SK-N-SH (cell line): ENCODE measurements at regions not wholly inside any gene's neighbourhood (a gene's known extent, or its start where the extent isn't known, plus 50 kb on each side); places are given as distances from the start of the nearest gene placed in this dataset.

ENCODE experiments used
- CTCF ChIA-PET: fragments of 300-600, 350-600 bp; formaldehyde crosslinking; extraction: SDS; loops from one replicate; lab custom pipeline; 2021; lab: Yijun Ruan, JAX
- POLR2A ChIA-PET: fragments of 350-600 bp; sonication (Branson Sonifier 250); formaldehyde crosslinking; extraction: SDS; loops from one replicate; lab custom pipeline; 2020; ENCODE audit warnings: antibody characterized with exemption, inconsistent platforms; lab: Yijun Ruan, JAX
- DNase-seq: peaks from one replicate; pipeline ENCODE4 v3.0.0; 2012
- H2AFZ ChIP-seq: fragments of 200-600 bp; sonication (generic); 2 replicates; pipeline ENCODE4 v1.8.1; 2016; ENCODE audit warnings: antibody characterized with exemption, mild to moderate bottlenecking, low read depth
- H3F3A ChIP-seq: fragments of 200-600 bp; sonication (generic); replicated peaks from 2 replicates; pipeline ENCODE3; 2016; ENCODE audit warnings: antibody characterized with exemption, mild to moderate bottlenecking; ENCODE audit not compliant: insufficient read depth
- H3K27ac ChIP-seq, 2 experiments: fragments of 200-500 bp in 1 of 2; fragments of 200-600 bp in 1 of 2; sonication (Bioruptor generic) in 1 of 2; sonication (generic), shearing (Covaris generic) in 1 of 2; 2 replicates each; pipeline versions ENCODE4 v1.5.1 to v1.6.1; 2014 to 2016; ENCODE audit warnings: low read depth in 2 of 2, inconsistent platforms in 1 of 2, low read length in 1 of 2, mild to moderate bottlenecking in 1 of 2, mixed read lengths in 1 of 2
- H3K27me3 ChIP-seq: fragments of 200-600 bp; sonication (generic), shearing (Covaris generic); 2 replicates; pipeline ENCODE4 v1.6.1; 2016; ENCODE audit warnings: mixed run types; ENCODE audit not compliant: insufficient read depth
- H3K36me3 ChIP-seq, 2 experiments: fragments of 200-500 bp in 1 of 2; fragments of 200-600 bp in 1 of 2; sonication (Bioruptor generic) in 1 of 2; sonication (generic) in 1 of 2; replicated peaks in 1 of 2; 2 replicates each; pipeline versions ENCODE3 to v1.5.1; 2014 to 2016; ENCODE audit warnings: low read length in 1 of 2, mild to moderate bottlenecking in 1 of 2; ENCODE audit not compliant: insufficient read depth in 2 of 2, control insufficient read depth in 1 of 2
- H3K4me1 ChIP-seq, 2 experiments: fragments of 200-500 bp in 1 of 2; fragments of 200-600 bp in 1 of 2; sonication (Bioruptor generic) in 1 of 2; sonication (generic), shearing (Covaris generic) in 1 of 2; 2 replicates each; pipeline versions ENCODE4 v1.5.1 to v1.6.1; 2014 to 2016; ENCODE audit warnings: low read depth in 1 of 2, low read length in 1 of 2, mixed run types in 1 of 2; ENCODE audit not compliant: insufficient read depth in 2 of 2, control insufficient read depth in 1 of 2
- H3K4me2 ChIP-seq: fragments of 200-600 bp; sonication (generic), shearing (Covaris generic); 2 replicates; pipeline ENCODE4 v1.6.1; 2017; ENCODE audit warnings: mixed run types
- H3K4me3 ChIP-seq, 2 experiments: fragments of 200-500 bp in 1 of 2; fragments of 200-600 bp in 1 of 2; sonication (Bioruptor generic) in 1 of 2; sonication (generic), shearing (Covaris generic) in 1 of 2; 2 replicates each; pipeline versions ENCODE4 v1.5.1 to v1.8.1; 2014 to 2016; ENCODE audit warnings: low read depth in 2 of 2, inconsistent platforms in 1 of 2, low read length in 1 of 2, mild to moderate bottlenecking in 1 of 2, mixed read lengths in 1 of 2, moderate library complexity in 1 of 2
- H3K79me2 ChIP-seq: fragments of 200-600 bp; sonication (generic); 2 replicates; pipeline ENCODE4 v1.8.1; 2017; ENCODE audit warnings: mild to moderate bottlenecking; ENCODE audit not compliant: insufficient read depth
- H3K9ac ChIP-seq: fragments of 200-600 bp; sonication (generic); 2 replicates; pipeline ENCODE4 v1.6.1; 2017; ENCODE audit warnings: mixed run types
- H3K9me2 ChIP-seq: fragments of 200-600 bp; sonication (generic); 2 replicates; pipeline ENCODE4 v1.6.1; 2017; ENCODE audit warnings: mixed run types
- H3K9me3 ChIP-seq: fragments of 200-600 bp; sonication (generic); 2 replicates; pipeline ENCODE4 v1.6.1; 2017; ENCODE audit warnings: mixed run types, mild to moderate bottlenecking, moderate library complexity
- H4K20me1 ChIP-seq: fragments of 200-600 bp; sonication (generic); 2 replicates; pipeline ENCODE4 v1.6.1; 2017; ENCODE audit warnings: mild to moderate bottlenecking, mixed run types; ENCODE audit not compliant: insufficient read depth
- CHD2 ChIP-seq: fragments of 150-350 bp; IDR thresholded peaks from 2 replicates; pipeline ENCODE4 v1.6.1; 2018; ENCODE audit warnings: low read length; ENCODE audit not compliant: partially characterized antibody
- EP300 ChIP-seq, 2 experiments: IDR thresholded peaks; 2 replicates each; pipeline versions ENCODE4 v1.4.0 to v1.6.1; 2012; ENCODE audit warnings: borderline replicate concordance in 1 of 2, low read depth in 1 of 2, low read length in 1 of 2
- FOXJ3 ChIP-seq: sonication (generic); formaldehyde crosslinking; IDR thresholded peaks from 2 replicates; pipeline ENCODE4 v1.5.1; 2020; ENCODE audit warnings: mild to moderate bottlenecking, missing genetic modification reagents
- FOXM1 ChIP-seq: IDR thresholded peaks from 2 replicates; pipeline ENCODE4 v1.4.0; 2012; ENCODE audit warnings: low read depth, mild to moderate bottlenecking
- GABPA ChIP-seq: IDR thresholded peaks from 2 replicates; pipeline ENCODE4 v1.4.0; 2012; ENCODE audit warnings: low read depth, mild to moderate bottlenecking
- GATA2 ChIP-seq: sonication (generic); formaldehyde crosslinking; IDR thresholded peaks from 2 replicates; pipeline ENCODE4 v1.5.0; 2020; ENCODE audit warnings: mild to moderate bottlenecking, missing genetic modification reagents
- NFIC ChIP-seq: IDR thresholded peaks from 2 replicates; pipeline ENCODE4 v1.4.0; 2012; ENCODE audit warnings: borderline replicate concordance
- RAD21 ChIP-seq: IDR thresholded peaks from 2 replicates; pipeline ENCODE4 v1.6.1; 2012; ENCODE audit warnings: mild to moderate bottlenecking, low read length
- SMC3 ChIP-seq: IDR thresholded peaks from 2 replicates; pipeline ENCODE4 v1.6.1; 2012; ENCODE audit warnings: low read depth, low read length, improper control_type of control experiment
- TAF1 ChIP-seq: IDR thresholded peaks from 2 replicates; pipeline ENCODE4 v1.6.1; 2012; ENCODE audit warnings: low read depth, mild to moderate bottlenecking, low read length, moderate library complexity, borderline replicate concordance
- TEAD4 ChIP-seq: IDR thresholded peaks from 2 replicates; pipeline ENCODE4 v1.4.0; 2012; ENCODE audit warnings: mild to moderate bottlenecking, borderline replicate concordance; ENCODE audit not compliant: insufficient read depth
- YY1 ChIP-seq: IDR thresholded peaks from 2 replicates; pipeline ENCODE4 v1.4.0; 2012; ENCODE audit warnings: low read depth, mild to moderate bottlenecking
- WGBS: methylation state at CpG from one replicate; pipeline ENCODE4 v1.1.6; 2017; ENCODE audit warnings: low lambda C conversion rate; 5-methylcytosine and 5-hydroxymethylcytosine counted together
- TF ChIP-seq, protein P1 (sequence below): fragments of 150-350 bp; IDR thresholded peaks from 2 replicates; pipeline ENCODE4 v1.6.1; 2016; ENCODE audit warnings: mild to moderate bottlenecking, low read depth, low read length
- TF ChIP-seq, protein P2 (sequence below): IDR thresholded peaks from 2 replicates; pipeline ENCODE4 v1.4.0; 2012; ENCODE audit warnings: low read depth
- TF ChIP-seq, protein P3 (sequence below): fragments of 200-600 bp; sonication (generic); IDR thresholded peaks from 2 replicates; pipeline ENCODE4 v1.6.1; 2017; ENCODE audit warnings: antibody characterized with exemption, mild to moderate bottlenecking, moderate library complexity
- TF ChIP-seq, protein P4 (sequence below): IDR thresholded peaks from 2 replicates; pipeline ENCODE4 v1.4.0; 2012; ENCODE audit warnings: low read depth, borderline replicate concordance
- TF ChIP-seq, protein P5 (sequence below): IDR thresholded peaks from 2 replicates; pipeline ENCODE4 v1.4.0; 2012; ENCODE audit warnings: low read depth, borderline replicate concordance

DNA sequence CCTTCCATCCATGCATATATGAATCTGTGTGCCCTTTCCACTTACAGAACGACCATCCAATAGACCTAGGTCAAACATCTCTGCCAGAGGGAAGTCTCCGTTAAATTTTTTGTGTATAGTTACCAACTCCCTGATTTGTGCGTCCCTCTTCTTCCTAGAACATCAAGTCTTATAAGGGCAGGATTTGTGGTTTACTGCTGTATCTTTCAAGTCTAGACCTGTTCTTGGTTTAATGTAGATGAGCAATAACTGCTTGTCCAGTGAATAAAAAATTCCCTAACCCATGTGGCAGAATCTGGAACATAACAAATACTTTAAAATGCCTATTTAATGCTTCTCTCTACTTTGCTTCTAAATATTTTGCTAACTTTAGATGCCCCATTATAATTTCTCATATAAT, 988.8 kb downstream of the RAPGEF2 start:
- POLR2A ChIA-PET = no interaction called here

DNA sequence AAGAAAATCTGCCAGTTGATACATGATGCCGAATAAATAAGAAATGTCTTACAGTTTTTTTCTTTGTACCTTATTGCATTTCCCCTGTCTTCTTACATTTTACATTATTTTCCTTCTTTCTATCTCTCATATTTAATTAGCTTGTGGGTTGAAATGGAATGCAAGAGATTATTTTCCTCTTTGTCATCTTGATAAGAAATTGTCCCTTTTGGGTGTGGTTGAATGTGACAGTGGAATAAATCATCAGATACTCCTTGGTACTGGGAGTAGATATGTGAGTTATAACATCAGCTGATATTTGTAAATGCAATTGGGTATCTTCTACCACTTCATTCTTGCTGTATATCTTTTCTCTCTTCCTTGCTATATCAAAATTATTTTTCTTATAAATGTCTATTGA, 997.4 kb downstream of the RAPGEF2 start:
- Histone ChIP-seq H3K4me1 (no peaks in the 10 kb centered on the region), H3K9me2 (no peaks in the 10 kb centered on the region), H3K4me2 (no peak overlapping the region), H3K9ac (no peak overlapping the region), H3K36me3 (no peaks in the 10 kb centered on the region), H3K27ac (no peak overlapping the region), H3K4me3 (no peak overlapping the region), H4K20me1 (no peaks in the 10 kb centered on the region), H3K9me3 (no peaks in the 10 kb centered on the region), H3K79me2 (no peaks in the 10 kb centered on the region), H2AFZ (no peak overlapping the region), H3F3A (no peaks in the 10 kb centered on the region), H3K27me3 (no peaks in the 10 kb centered on the region)
- no peak for DNase-seq
- CTCF ChIA-PET = interaction anchor here (0.5 kb wide), 1 partner anchor 950 kb away, joined by 3 read pairs; no protein-coding TSS in a partner anchor
- WGBS = 39% methylated on average over 1 of the region's 1 CpG
- TF ChIP-seq EP300 (IDR thresholded peaks at IDR 0.05; ENCODE audit: borderline replicate concordance in 1 of 2, low read depth in 1 of 2, low read length in 1 of 2) (no peak), GABPA (no peak), NFIC (no peak)
- POLR2A ChIA-PET = interaction anchor here (0.6 kb wide), 1 partner anchor 1529 kb away, joined by 3 read pairs; no protein-coding TSS in a partner anchor

More for the DNA sequence above, 988.8 kb downstream of the RAPGEF2 start:
- Histone ChIP-seq H3K9me2 (no peaks in the 10 kb centered on the region), H2AFZ (no peak overlapping the region), H3F3A (no peaks in the 10 kb centered on the region), H3K9me3 (0 out of 2 replicates have a peak, but pooled peaks cover 3% of the 10 kb centered on the region), H3K36me3 (no peaks in the 10 kb centered on the region), H3K4me1 (no peaks in the 10 kb centered on the region), H3K79me2 (no peaks in the 10 kb centered on the region), H3K4me2 (no peak overlapping the region), H3K27me3 (no peaks in the 10 kb centered on the region), H4K20me1 (no peaks in the 10 kb centered on the region), H3K27ac (no peak overlapping the region), H3K9ac (no peak overlapping the region), H3K4me3 (no peak overlapping the region)
- WGBS = 48% methylated on average over 3 of the region's 3 CpGs
- CTCF ChIA-PET = no interaction called here
- TF ChIP-seq, protein P1, sequence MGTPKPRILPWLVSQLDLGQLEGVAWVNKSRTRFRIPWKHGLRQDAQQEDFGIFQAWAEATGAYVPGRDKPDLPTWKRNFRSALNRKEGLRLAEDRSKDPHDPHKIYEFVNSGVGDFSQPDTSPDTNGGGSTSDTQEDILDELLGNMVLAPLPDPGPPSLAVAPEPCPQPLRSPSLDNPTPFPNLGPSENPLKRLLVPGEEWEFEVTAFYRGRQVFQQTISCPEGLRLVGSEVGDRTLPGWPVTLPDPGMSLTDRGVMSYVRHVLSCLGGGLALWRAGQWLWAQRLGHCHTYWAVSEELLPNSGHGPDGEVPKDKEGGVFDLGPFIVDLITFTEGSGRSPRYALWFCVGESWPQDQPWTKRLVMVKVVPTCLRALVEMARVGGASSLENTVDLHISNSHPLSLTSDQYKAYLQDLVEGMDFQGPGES = no peak
- TF ChIP-seq FOXJ3 (CRISPR knock-in tag) = no peak
- no peak for TF ChIP-seq GABPA
- TF ChIP-seq CHD2 = no peak
- TF ChIP-seq, protein P2, sequence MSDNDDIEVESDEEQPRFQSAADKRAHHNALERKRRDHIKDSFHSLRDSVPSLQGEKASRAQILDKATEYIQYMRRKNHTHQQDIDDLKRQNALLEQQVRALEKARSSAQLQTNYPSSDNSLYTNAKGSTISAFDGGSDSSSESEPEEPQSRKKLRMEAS = no peak
- no peak for TF ChIP-seq RAD21
- TF ChIP-seq SMC3 = no peak
- no peak for DNase-seq

DNA sequence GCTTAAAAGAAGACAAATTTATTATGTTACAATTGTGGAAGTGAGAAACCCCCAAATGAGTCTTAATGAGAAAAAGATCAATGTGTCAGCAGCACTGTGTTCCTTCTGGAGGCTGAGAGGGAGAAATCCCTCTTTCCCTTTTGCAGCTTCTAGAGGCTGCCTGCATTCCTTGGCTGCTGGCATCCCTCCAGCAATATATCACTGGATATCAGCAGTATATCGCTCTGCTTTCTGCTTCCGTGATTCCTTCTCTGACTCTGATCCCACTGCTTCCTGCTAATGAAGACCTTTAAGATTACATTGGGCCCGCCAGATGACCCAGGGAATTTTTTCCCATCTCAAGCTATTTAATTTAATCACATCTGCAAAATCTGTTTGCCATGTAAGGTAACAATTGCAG, 1008.0 kb downstream of the RAPGEF2 start:
- no peaks in the 10 kb centered on the region for H3K27me3 ChIP-seq
- DNase-seq = peak; percentile 2
- no peak overlapping the region for H2AFZ ChIP-seq
- no peaks in the 10 kb centered on the region for H4K20me1 ChIP-seq
- no peaks in the 10 kb centered on the region for H3K9me2 ChIP-seq
- no peak overlapping the region for H3K9ac ChIP-seq
- POLR2A ChIA-PET = no interaction called here
- H3F3A ChIP-seq = no peaks in the 10 kb centered on the region
- H3K27ac ChIP-seq = no peak overlapping the region
- 19% methylated on average over 3 of the region's 3 CpGs for WGBS
- no peaks in the 10 kb centered on the region for H3K36me3 ChIP-seq
- no peaks in the 10 kb centered on the region for H3K9me3 ChIP-seq
- CTCF ChIA-PET = no interaction called here
- H3K4me1 ChIP-seq = no peaks in the 10 kb centered on the region
- no peaks in the 10 kb centered on the region for H3K79me2 ChIP-seq
- H3K4me3 ChIP-seq = no peak overlapping the region
- H3K4me2 ChIP-seq = no peak overlapping the region
- TF ChIP-seq TAF1 = no peak
- TF ChIP-seq CHD2 = no peak
- TF ChIP-seq YY1 = no peak
- no peak for TF ChIP-seq TEAD4
- TF ChIP-seq, protein P3, sequence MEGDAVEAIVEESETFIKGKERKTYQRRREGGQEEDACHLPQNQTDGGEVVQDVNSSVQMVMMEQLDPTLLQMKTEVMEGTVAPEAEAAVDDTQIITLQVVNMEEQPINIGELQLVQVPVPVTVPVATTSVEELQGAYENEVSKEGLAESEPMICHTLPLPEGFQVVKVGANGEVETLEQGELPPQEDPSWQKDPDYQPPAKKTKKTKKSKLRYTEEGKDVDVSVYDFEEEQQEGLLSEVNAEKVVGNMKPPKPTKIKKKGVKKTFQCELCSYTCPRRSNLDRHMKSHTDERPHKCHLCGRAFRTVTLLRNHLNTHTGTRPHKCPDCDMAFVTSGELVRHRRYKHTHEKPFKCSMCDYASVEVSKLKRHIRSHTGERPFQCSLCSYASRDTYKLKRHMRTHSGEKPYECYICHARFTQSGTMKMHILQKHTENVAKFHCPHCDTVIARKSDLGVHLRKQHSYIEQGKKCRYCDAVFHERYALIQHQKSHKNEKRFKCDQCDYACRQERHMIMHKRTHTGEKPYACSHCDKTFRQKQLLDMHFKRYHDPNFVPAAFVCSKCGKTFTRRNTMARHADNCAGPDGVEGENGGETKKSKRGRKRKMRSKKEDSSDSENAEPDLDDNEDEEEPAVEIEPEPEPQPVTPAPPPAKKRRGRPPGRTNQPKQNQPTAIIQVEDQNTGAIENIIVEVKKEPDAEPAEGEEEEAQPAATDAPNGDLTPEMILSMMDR = no peak
- TF ChIP-seq, protein P4, sequence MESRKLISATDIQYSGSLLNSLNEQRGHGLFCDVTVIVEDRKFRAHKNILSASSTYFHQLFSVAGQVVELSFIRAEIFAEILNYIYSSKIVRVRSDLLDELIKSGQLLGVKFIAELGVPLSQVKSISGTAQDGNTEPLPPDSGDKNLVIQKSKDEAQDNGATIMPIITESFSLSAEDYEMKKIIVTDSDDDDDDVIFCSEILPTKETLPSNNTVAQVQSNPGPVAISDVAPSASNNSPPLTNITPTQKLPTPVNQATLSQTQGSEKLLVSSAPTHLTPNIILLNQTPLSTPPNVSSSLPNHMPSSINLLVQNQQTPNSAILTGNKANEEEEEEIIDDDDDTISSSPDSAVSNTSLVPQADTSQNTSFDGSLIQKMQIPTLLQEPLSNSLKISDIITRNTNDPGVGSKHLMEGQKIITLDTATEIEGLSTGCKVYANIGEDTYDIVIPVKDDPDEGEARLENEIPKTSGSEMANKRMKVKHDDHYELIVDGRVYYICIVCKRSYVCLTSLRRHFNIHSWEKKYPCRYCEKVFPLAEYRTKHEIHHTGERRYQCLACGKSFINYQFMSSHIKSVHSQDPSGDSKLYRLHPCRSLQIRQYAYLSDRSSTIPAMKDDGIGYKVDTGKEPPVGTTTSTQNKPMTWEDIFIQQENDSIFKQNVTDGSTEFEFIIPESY = no peak
- no peak for TF ChIP-seq GABPA
- no peak for TF ChIP-seq GATA2 (CRISPR knock-in tag)
- TF ChIP-seq FOXM1 = no peak
- TF ChIP-seq, protein P5, sequence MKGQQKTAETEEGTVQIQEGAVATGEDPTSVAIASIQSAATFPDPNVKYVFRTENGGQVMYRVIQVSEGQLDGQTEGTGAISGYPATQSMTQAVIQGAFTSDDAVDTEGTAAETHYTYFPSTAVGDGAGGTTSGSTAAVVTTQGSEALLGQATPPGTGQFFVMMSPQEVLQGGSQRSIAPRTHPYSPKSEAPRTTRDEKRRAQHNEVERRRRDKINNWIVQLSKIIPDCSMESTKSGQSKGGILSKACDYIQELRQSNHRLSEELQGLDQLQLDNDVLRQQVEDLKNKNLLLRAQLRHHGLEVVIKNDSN = no peak
